ENCODE measurements at regions not wholly inside any gene's neighbourhood (a gene's known extent, or its start where the extent isn't known, plus 50 kb on each side); places are given as distances from the start of the nearest gene placed in this dataset.

- DNase-seq (ENCODE audit: low spot score), result no peak
Observed at GRCh38 chr9:87282538-87282937, 215.1 kb upstream of the DAPK1 start.

- DNase-seq (ENCODE audit: low spot score), result no peak
Observed at GRCh38 chr9:87283585-87283984, 214.1 kb upstream of the DAPK1 start.

- DNase-seq (ENCODE audit: low spot score), result no peak
Observed at GRCh38 chr9:87285183-87285850, 212.3 kb upstream of the DAPK1 start.

- DNase-seq (ENCODE audit: low spot score), result no peak
Observed at GRCh38 chr9:87286506-87286905, 211.2 kb upstream of the DAPK1 start.

GRCh38 chr9:87290241-87291052 lies 207.2 kb upstream of the DAPK1 start:
- DNase-seq (ENCODE audit: low spot score), result no peak

- no peak for DNase-seq (ENCODE audit: low spot score)
Observed at GRCh38 chr9:87292449-87293191, 205.0 kb upstream of the DAPK1 start.

- no peak for DNase-seq (ENCODE audit: low spot score)
Observed at GRCh38 chr9:87294126-87294525, 203.5 kb upstream of the DAPK1 start.

- DNase-seq (ENCODE audit: low spot score), result no peak
Observed at GRCh38 chr9:87300915-87301314, 196.8 kb upstream of the DAPK1 start.

GRCh38 chr9:87301371-87301770 lies 196.3 kb upstream of the DAPK1 start:
- DNase-seq (ENCODE audit: low spot score), result no peak

- no peak for DNase-seq (ENCODE audit: low spot score)
Observed at GRCh38 chr9:87305151-87305550, 192.5 kb upstream of the DAPK1 start.

GRCh38 chr9:87306006-87306405 lies 191.7 kb upstream of the DAPK1 start:
- no peak for DNase-seq (ENCODE audit: low spot score)

GRCh38 chr9:87307848-87308247 lies 189.8 kb upstream of the DAPK1 start:
- no peak for DNase-seq (ENCODE audit: low spot score)

- no peak for DNase-seq (ENCODE audit: low spot score)
Observed at GRCh38 chr9:87309236-87309635, 188.4 kb upstream of the DAPK1 start.

- no peak for DNase-seq (ENCODE audit: low spot score)
Observed at GRCh38 chr9:87310827-87311523, 186.7 kb upstream of the DAPK1 start.

GRCh38 chr9:87319656-87320055 lies 178.0 kb upstream of the DAPK1 start:
- no peak for DNase-seq (ENCODE audit: low spot score)

GRCh38 chr9:87320146-87320884 lies 177.4 kb upstream of the DAPK1 start:
- DNase-seq (ENCODE audit: low spot score), result no peak

GRCh38 chr9:87322840-87323635 lies 174.6 kb upstream of the DAPK1 start:
- DNase-seq (ENCODE audit: low spot score), result no peak

- DNase-seq (ENCODE audit: low spot score), result no peak
Observed at GRCh38 chr9:87323928-87324327, 173.7 kb upstream of the DAPK1 start.

GRCh38 chr9:87324613-87325194 lies 173.0 kb upstream of the DAPK1 start:
- DNase-seq (ENCODE audit: low spot score), result peak; percentile 75

GRCh38 chr9:87327575-87328125 lies 170.0 kb upstream of the DAPK1 start:
- DNase-seq (ENCODE audit: low spot score), result no peak
